ENCODE measurements at regions not wholly inside any gene's neighbourhood (a gene's known extent, or its start where the extent isn't known, plus 50 kb on each side); places are given as distances from the start of the nearest gene placed in this dataset.

DNA sequence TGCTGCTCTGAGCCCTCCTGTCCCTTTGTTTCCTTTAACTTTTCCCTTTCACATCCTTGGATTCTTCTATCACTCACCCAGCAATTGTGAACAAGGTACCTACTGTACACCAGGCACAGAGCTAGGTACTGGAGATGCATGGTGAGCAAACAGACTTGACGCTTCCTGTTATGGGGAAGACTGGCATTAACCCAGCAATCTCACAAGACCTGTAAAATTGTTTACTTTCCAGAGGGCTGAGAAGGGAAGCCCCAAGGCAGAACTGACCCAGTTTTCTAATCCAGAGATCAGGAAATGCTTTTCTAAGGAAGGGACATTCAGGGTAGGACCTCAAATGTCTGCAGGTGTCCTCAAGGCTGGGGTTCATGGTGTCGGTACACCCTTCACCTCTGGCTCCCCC, 171.6 kb upstream of the KAZN start:
- ChIA-PET POLR2A (no interaction called here), CTCF (no interaction called here)
- H3K9me1 ChIP-seq (replicated peaks; ENCODE audit: control insufficient read depth, extremely low read depth, insufficient read depth, low read length) = no peaks in the 10 kb centered on the region
- no peak overlapping the region for H3K4me3 ChIP-seq (replicated peaks in 1 of 3; ENCODE audit: insufficient read depth in 1 of 3, low read depth in 1 of 3, low read length in 3 of 3)
- no peaks in the 10 kb centered on the region for H3K79me2 ChIP-seq (ENCODE audit: control insufficient read depth, insufficient read depth, low read length)
- H3K4me2 ChIP-seq (ENCODE audit: insufficient read depth, low read length) = no peak overlapping the region
- no peak overlapping the region for H2AFZ ChIP-seq (ENCODE audit: low read depth, low read length)
- no peaks in the 10 kb centered on the region for H3K27me3 ChIP-seq (ENCODE audit: control insufficient read depth in 2 of 2, insufficient read depth in 2 of 2, low read length in 2 of 2)
- BruUV-seq (replicated peaks) = no TSS peak
- dilution Hi-C loops (cut with MboI; ENCODE audit: extremely low pct_ligation_motif_present, low sequenced_read_pairs) = no loop called here
- intact Hi-C loops (cut with micrococcal nuclease) = no loop called here
- H3K9ac ChIP-seq (replicated peaks; ENCODE audit: extremely low read depth, insufficient read depth, low read length) = no peak overlapping the region
- H3K9me3 ChIP-seq (replicated peaks; ENCODE audit: control insufficient read depth, insufficient read depth, low read length) = peaks cover 2% of the 10 kb centered on the region
- H3K36me3 ChIP-seq (ENCODE audit: control insufficient read depth in 2 of 2, extremely low read depth in 1 of 2, insufficient read depth in 2 of 2, low read length in 2 of 2) = no peaks in the 10 kb centered on the region
- no peak for TF ChIP-seq POLR2A (IDR thresholded peaks at IDR 0.05; ENCODE audit: low read depth, low read length)
- no peak for TF ChIP-seq MYC (IDR thresholded peaks at IDR 0.05; ENCODE audit: low read depth, low read length)
- TF ChIP-seq, protein P1, sequence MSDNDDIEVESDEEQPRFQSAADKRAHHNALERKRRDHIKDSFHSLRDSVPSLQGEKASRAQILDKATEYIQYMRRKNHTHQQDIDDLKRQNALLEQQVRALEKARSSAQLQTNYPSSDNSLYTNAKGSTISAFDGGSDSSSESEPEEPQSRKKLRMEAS (IDR thresholded peaks at IDR 0.05; ENCODE audit: insufficient read depth, insufficient read length) = no peak
- TF ChIP-seq GATA2 (IDR thresholded peaks at IDR 0.05; ENCODE audit: insufficient read depth, insufficient read length, low read depth, low read length) = no peak
- TF ChIP-seq JUN (IDR thresholded peaks at IDR 0.05; ENCODE audit: borderline replicate concordance, insufficient read depth, insufficient read length, low read depth) = no peak
- no peak for TF ChIP-seq POLR2AphosphoS5 (IDR thresholded peaks at IDR 0.05; ENCODE audit: insufficient read depth, low read depth, low read length)
- TF ChIP-seq FOS (IDR thresholded peaks at IDR 0.05; ENCODE audit: borderline replicate concordance, insufficient read depth, low read length) = no peak
- TF ChIP-seq, protein P2, sequence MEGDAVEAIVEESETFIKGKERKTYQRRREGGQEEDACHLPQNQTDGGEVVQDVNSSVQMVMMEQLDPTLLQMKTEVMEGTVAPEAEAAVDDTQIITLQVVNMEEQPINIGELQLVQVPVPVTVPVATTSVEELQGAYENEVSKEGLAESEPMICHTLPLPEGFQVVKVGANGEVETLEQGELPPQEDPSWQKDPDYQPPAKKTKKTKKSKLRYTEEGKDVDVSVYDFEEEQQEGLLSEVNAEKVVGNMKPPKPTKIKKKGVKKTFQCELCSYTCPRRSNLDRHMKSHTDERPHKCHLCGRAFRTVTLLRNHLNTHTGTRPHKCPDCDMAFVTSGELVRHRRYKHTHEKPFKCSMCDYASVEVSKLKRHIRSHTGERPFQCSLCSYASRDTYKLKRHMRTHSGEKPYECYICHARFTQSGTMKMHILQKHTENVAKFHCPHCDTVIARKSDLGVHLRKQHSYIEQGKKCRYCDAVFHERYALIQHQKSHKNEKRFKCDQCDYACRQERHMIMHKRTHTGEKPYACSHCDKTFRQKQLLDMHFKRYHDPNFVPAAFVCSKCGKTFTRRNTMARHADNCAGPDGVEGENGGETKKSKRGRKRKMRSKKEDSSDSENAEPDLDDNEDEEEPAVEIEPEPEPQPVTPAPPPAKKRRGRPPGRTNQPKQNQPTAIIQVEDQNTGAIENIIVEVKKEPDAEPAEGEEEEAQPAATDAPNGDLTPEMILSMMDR (IDR thresholded peaks at IDR 0.05; ENCODE audit: extremely low read depth in 1 of 2, insufficient read depth in 1 of 2, low read depth in 1 of 2, low read length in 2 of 2) = no peak
- TF ChIP-seq EZH2 (IDR thresholded peaks at IDR 0.05; ENCODE audit: borderline replicate concordance, low read depth, low read length, severe bottlenecking) = no peak
- no peaks in the 10 kb centered on the region for H3K4me1 ChIP-seq (ENCODE audit: control insufficient read depth, extremely low read depth, insufficient read depth, low read length)
- H3K27ac ChIP-seq (ENCODE audit: insufficient read depth, low read depth, low read length) = no peak overlapping the region
- FAIRE-seq (no peak), DNase-seq (ENCODE audit: low read depth, low spot score) (no peak)
- H4K20me1 ChIP-seq (replicated peaks; ENCODE audit: control insufficient read depth, extremely low read depth, insufficient read depth, low read length) = no peaks in the 10 kb centered on the region
